A549 (cell line): ENCODE measurements at regions not wholly inside any gene's neighbourhood (a gene's known extent, or its start where the extent isn't known, plus 50 kb on each side); places are given as distances from the start of the nearest gene placed in this dataset.

Experiments
- ATAC-seq, 2 experiments: fragments of 200-7000 bp in 1 of 2; fragments of >200 bp in 1 of 2; cut with Nextera tagmentation in 1 of 2; cut with Tn5 transposase in 1 of 2; 3 replicates each; pipeline versions ENCODE4 v1.8.0 to v1.9.1; 2018 to 2020; ENCODE audit warnings: mild to moderate bottlenecking in 1 of 2, moderate library complexity in 1 of 2
- CTCF ChIA-PET: fragments of 300-600 bp; sonication (Branson Sonifier 250); formaldehyde crosslinking; extraction: SDS; loops from one replicate; lab custom pipeline; 2021; ENCODE audit warnings: antibody characterized with exemption, inconsistent platforms; lab: Yijun Ruan, JAX
- POLR2A ChIA-PET: fragments of 350-600 bp; formaldehyde crosslinking; extraction: SDS; loops from one replicate; lab custom pipeline; 2021; ENCODE audit warnings: antibody characterized with exemption, inconsistent platforms; lab: Yijun Ruan, JAX
- DNase-seq, 2 experiments: peaks; one replicate each; pipeline versions ENCODE4 v3.0.0 to v3.0.0-alpha.2; 2011 to 2016; ENCODE audit warnings: low read depth in 1 of 2, low spot score in 1 of 2
- FAIRE-seq: peaks from 2 replicates; lab custom pipeline; 2011; peaks lifted over from hg19 to GRCh38; lab: Jason Lieb, UNC
- H3K27ac ChIP-seq, 2 experiments: fragments of >200 bp; sonication (Bioruptor Twin); formaldehyde crosslinking; 3 replicates each; pipeline ENCODE4 v1.5.1; 2016 to 2017
- H3K4me1 ChIP-seq: fragments of >200 bp; sonication (Bioruptor Twin); formaldehyde crosslinking; 3 replicates; pipeline ENCODE4 v1.6.1; 2016
- H3K4me2 ChIP-seq: fragments of >200 bp; sonication (Bioruptor Twin); formaldehyde crosslinking; 3 replicates; pipeline ENCODE4 v1.6.1; 2016
- H3K4me3 ChIP-seq: fragments of >200 bp; sonication (Bioruptor Twin); formaldehyde crosslinking; 3 replicates; pipeline ENCODE4 v1.5.1; 2016
- H3K9me3 ChIP-seq: fragments of >200 bp; sonication (Bioruptor Twin); formaldehyde crosslinking; 3 replicates; pipeline ENCODE4 v1.6.1; 2016
- BHLHE40 ChIP-seq: IDR thresholded peaks from 2 replicates; pipeline ENCODE4 v1.6.1; 2012; ENCODE audit warnings: low read depth, low read length, inconsistent platforms
- CBX2 ChIP-seq: fragments of 200-600 bp; sonication (generic); IDR thresholded peaks from 2 replicates; pipeline ENCODE4 v1.6.1; 2016; ENCODE audit warnings: low read depth, mild to moderate bottlenecking, borderline replicate concordance
- CEBPB ChIP-seq, 2 experiments: fragments of >200 bp in 1 of 2; sonication (Bioruptor Twin) in 1 of 2; formaldehyde crosslinking in 1 of 2; IDR thresholded peaks; 2 replicates each; pipeline ENCODE4 v1.6.1; 2012 to 2016
- CHD2 ChIP-seq: fragments of 150-350 bp; IDR thresholded peaks from 2 replicates; pipeline ENCODE4 v1.6.1; 2014; ENCODE audit warnings: low read length; ENCODE audit not compliant: partially characterized antibody
- CHD4 ChIP-seq: fragments of 200-600 bp; sonication (generic); IDR thresholded peaks from 2 replicates; pipeline ENCODE4 v1.6.1; 2016; ENCODE audit warnings: antibody characterized with exemption, mild to moderate bottlenecking, borderline replicate concordance
- ESRRA ChIP-seq: fragments of 150-350 bp; IDR thresholded peaks from 2 replicates; pipeline ENCODE4 v1.6.1; 2014; ENCODE audit warnings: mild to moderate bottlenecking, low read length, borderline replicate concordance
- FOXS1 ChIP-seq: fragments of 250-450 bp; sonication (Bioruptor Pico); IDR thresholded peaks from 2 replicates; pipeline ENCODE4 v1.5.0; 2020; ENCODE audit warnings: mild to moderate bottlenecking, moderate library complexity
- HDAC2 ChIP-seq: fragments of 200-600 bp; sonication (generic); IDR thresholded peaks from 2 replicates; pipeline ENCODE4 v1.6.1; 2016
- HEYL ChIP-seq: fragments of 250-450 bp; sonication (Bioruptor Pico); IDR thresholded peaks from 2 replicates; pipeline ENCODE4 v1.8.0; 2021; ENCODE audit warnings: mild to moderate bottlenecking, moderate library complexity
- HMGXB4 ChIP-seq: fragments of 250-450 bp; sonication (Bioruptor Pico); IDR thresholded peaks from 2 replicates; pipeline ENCODE4 v1.5.0; 2021; ENCODE audit warnings: mild to moderate bottlenecking, moderate library complexity, borderline replicate concordance
- HOXA7 ChIP-seq: fragments of 250-450 bp; sonication (Bioruptor Pico); IDR thresholded peaks from 2 replicates; pipeline ENCODE4 v1.5.0; 2020; ENCODE audit warnings: mild to moderate bottlenecking, moderate library complexity
- HOXB13 ChIP-seq: fragments of 250-450 bp; sonication (Bioruptor Pico); IDR thresholded peaks from 2 replicates; pipeline ENCODE4 v1.5.0; 2020; ENCODE audit warnings: low read depth, mild to moderate bottlenecking, moderate library complexity
- HOXB5 ChIP-seq: fragments of 250-450 bp; sonication (Bioruptor Pico); IDR thresholded peaks from 2 replicates; pipeline ENCODE4 v1.5.0; 2020; ENCODE audit warnings: mild to moderate bottlenecking, moderate library complexity
- MAZ ChIP-seq: fragments of 150-350 bp; IDR thresholded peaks from 2 replicates; pipeline ENCODE4 v1.6.1; 2014; ENCODE audit warnings: antibody characterized with exemption, low read depth, low read length, borderline replicate concordance
- RARB ChIP-seq: fragments of 250-450 bp; sonication (Bioruptor Pico); IDR thresholded peaks from 2 replicates; pipeline ENCODE4 v1.8.0; 2021; ENCODE audit warnings: mild to moderate bottlenecking, moderate library complexity
- RCOR1 ChIP-seq: fragments of 150-350 bp; IDR thresholded peaks from 2 replicates; pipeline ENCODE4 v1.6.1; 2014; ENCODE audit warnings: antibody characterized with exemption, low read length, low read depth
- RNF2 ChIP-seq: fragments of 200-600 bp; sonication (generic); IDR thresholded peaks from 2 replicates; pipeline ENCODE4 v1.6.1; 2016; ENCODE audit warnings: low read depth, mild to moderate bottlenecking, antibody characterized with exemption, moderate library complexity, borderline replicate concordance
- TFCP2L1 ChIP-seq: fragments of 250-450 bp; sonication (Bioruptor Pico); IDR thresholded peaks from 2 replicates; pipeline ENCODE4 v1.5.0; 2021; ENCODE audit warnings: mild to moderate bottlenecking
- USF2 ChIP-seq: fragments of 450-650 bp; IDR thresholded peaks from 2 replicates; pipeline ENCODE4 v1.6.1; 2014; ENCODE audit warnings: antibody characterized with exemption
- ZNF302 ChIP-seq: fragments of 250-450 bp; sonication (Bioruptor Pico); IDR thresholded peaks from 2 replicates; pipeline ENCODE4 v1.9.0; 2021; ENCODE audit warnings: inconsistent platforms, mild to moderate bottlenecking, moderate library complexity
- WGBS: methylation state at CpG from one replicate; pipeline ENCODE4 v1.1.6; 2017; ENCODE audit errors: missing lambda C conversion rate; 5-methylcytosine and 5-hydroxymethylcytosine counted together
- TF ChIP-seq, protein P1 (sequence below): IDR thresholded peaks from 2 replicates; pipeline ENCODE4 v1.6.1; 2012
- TF ChIP-seq, protein P2 (sequence below): fragments of >200 bp; sonication (Bioruptor Twin); formaldehyde crosslinking; IDR thresholded peaks from 3 replicates; pipeline ENCODE4 v1.6.1; 2016
- TF ChIP-seq, protein P3 (sequence below): fragments of 200-600 bp; sonication (generic); IDR thresholded peaks from 2 replicates; pipeline ENCODE4 v1.6.1; 2016; ENCODE audit warnings: antibody characterized with exemption, mild to moderate bottlenecking, moderate library complexity

DNA sequence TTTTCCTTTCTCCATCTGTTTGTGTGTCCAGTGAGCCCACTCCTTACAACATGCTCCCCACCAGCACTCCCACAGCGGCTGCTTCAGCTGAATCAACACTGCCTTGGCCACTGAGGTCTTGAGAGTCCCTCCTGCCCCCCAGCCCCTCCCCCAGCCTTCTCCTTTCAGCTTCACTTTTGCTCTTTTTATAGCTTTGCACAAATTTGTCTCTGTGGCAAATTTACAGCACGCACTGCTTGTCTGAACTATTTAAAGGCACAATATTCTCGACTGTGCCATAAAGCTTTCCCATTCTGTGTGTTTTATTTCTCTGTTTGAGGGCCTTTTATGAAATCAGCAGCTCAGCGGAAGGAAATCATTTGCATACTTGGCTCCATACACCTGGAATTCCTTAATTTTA lies 579.3 kb downstream of the TOX3 start:
- POLR2A ChIA-PET = no interaction called here
- no peak for ATAC-seq
- no peaks in the 10 kb centered on the region for H3K4me1 ChIP-seq
- CTCF ChIA-PET = interaction anchor here (1.7 kb wide), 1 partner anchor 14 kb away, joined by 7 read pairs; no protein-coding TSS in a partner anchor
- DNase-seq = no peak
- TF ChIP-seq, protein P1, sequence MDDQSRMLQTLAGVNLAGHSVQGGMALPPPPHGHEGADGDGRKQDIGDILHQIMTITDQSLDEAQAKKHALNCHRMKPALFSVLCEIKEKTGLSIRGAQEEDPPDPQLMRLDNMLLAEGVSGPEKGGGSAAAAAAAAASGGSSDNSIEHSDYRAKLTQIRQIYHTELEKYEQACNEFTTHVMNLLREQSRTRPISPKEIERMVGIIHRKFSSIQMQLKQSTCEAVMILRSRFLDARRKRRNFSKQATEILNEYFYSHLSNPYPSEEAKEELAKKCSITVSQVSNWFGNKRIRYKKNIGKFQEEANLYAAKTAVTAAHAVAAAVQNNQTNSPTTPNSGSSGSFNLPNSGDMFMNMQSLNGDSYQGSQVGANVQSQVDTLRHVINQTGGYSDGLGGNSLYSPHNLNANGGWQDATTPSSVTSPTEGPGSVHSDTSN = no peak
- TF ChIP-seq CHD4 (no peak), CEBPB (IDR thresholded peaks at IDR 0.05) (no peak), HOXB13 (CRISPR knock-in tag) (no peak), HMGXB4 (no peak), RARB (CRISPR knock-in tag) (no peak), HEYL (CRISPR knock-in tag) (no peak), TFCP2L1 (CRISPR knock-in tag) (no peak), CBX2 (no peak), HOXA7 (CRISPR knock-in tag) (no peak), ESRRA (no peak), MAZ (no peak), ZNF302 (CRISPR knock-in tag) (no peak), CHD2 (no peak)
- TF ChIP-seq, protein P2, sequence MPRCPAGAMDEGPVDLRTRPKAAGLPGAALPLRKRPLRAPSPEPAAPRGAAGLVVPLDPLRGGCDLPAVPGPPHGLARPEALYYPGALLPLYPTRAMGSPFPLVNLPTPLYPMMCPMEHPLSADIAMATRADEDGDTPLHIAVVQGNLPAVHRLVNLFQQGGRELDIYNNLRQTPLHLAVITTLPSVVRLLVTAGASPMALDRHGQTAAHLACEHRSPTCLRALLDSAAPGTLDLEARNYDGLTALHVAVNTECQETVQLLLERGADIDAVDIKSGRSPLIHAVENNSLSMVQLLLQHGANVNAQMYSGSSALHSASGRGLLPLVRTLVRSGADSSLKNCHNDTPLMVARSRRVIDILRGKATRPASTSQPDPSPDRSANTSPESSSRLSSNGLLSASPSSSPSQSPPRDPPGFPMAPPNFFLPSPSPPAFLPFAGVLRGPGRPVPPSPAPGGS = no peak
- TF ChIP-seq, protein P3, sequence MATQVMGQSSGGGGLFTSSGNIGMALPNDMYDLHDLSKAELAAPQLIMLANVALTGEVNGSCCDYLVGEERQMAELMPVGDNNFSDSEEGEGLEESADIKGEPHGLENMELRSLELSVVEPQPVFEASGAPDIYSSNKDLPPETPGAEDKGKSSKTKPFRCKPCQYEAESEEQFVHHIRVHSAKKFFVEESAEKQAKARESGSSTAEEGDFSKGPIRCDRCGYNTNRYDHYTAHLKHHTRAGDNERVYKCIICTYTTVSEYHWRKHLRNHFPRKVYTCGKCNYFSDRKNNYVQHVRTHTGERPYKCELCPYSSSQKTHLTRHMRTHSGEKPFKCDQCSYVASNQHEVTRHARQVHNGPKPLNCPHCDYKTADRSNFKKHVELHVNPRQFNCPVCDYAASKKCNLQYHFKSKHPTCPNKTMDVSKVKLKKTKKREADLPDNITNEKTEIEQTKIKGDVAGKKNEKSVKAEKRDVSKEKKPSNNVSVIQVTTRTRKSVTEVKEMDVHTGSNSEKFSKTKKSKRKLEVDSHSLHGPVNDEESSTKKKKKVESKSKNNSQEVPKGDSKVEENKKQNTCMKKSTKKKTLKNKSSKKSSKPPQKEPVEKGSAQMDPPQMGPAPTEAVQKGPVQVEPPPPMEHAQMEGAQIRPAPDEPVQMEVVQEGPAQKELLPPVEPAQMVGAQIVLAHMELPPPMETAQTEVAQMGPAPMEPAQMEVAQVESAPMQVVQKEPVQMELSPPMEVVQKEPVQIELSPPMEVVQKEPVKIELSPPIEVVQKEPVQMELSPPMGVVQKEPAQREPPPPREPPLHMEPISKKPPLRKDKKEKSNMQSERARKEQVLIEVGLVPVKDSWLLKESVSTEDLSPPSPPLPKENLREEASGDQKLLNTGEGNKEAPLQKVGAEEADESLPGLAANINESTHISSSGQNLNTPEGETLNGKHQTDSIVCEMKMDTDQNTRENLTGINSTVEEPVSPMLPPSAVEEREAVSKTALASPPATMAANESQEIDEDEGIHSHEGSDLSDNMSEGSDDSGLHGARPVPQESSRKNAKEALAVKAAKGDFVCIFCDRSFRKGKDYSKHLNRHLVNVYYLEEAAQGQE = no peak
- H3K27ac ChIP-seq = no peak overlapping the region
- H3K4me2 ChIP-seq = no peak overlapping the region
- 30% methylated on average over 4 of the region's 4 CpGs for WGBS
- no peaks in the 10 kb centered on the region for H3K9me3 ChIP-seq
- no peak overlapping the region for H3K4me3 ChIP-seq
- no peak for FAIRE-seq

DNA sequence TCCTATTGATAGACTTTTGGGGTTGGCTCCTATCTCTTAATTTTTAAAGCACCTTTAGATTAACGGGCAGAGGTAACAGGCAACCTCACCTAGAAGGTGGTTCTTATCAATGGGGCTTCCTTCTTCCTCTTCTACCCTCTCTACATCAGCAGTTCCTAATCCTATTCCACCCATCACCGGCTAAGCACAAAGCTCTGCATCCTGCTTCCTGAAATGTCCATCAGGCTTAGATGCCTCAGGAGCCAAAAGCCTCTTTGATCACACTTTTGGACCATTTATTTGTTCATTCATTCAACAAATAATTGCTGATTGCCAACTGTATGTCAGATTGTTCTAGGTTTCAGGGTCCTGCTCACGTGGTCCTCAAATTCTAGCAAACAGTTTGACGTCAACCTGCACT lies 586.0 kb downstream of the TOX3 start:
- TF ChIP-seq FOXS1 (no peak), HOXA7 (CRISPR knock-in tag) (no peak), ESRRA (no peak), HOXB5 (CRISPR knock-in tag) (no peak), HMGXB4 (no peak), RCOR1 (no peak), HDAC2 (no peak), USF2 (no peak), RARB (CRISPR knock-in tag) (no peak), BHLHE40 (no peak), RNF2 (no peak)
- TF ChIP-seq, protein P1 = no peak
- H3K9me3 ChIP-seq = no peaks in the 10 kb centered on the region
- H3K4me2 ChIP-seq = no peak overlapping the region
- ChIA-PET POLR2A (no interaction called here), CTCF (interaction anchor here (0.6 to 1.5 kb wide), 2 partner anchors 9 to 21 kb away, joined by 3 to 4 read pairs; no protein-coding TSS in a partner anchor)
- H3K27ac ChIP-seq = no peak overlapping the region
- no peak for FAIRE-seq
- no peaks in the 10 kb centered on the region for H3K4me1 ChIP-seq
- WGBS = 6% methylated on average over 4 of the region's 4 CpGs
- DNase-seq = no peak
- no peak for ATAC-seq
- H3K4me3 ChIP-seq = no peak overlapping the region
